NOMO-1 treated with DMSO at 0.1 percent for 48 hours (cell line): ENCODE measurements at regions not wholly inside any gene's neighbourhood (a gene's known extent, or its start where the extent isn't known, plus 50 kb on each side); places are given as distances from the start of the nearest gene placed in this dataset.
A peak's percentile ranks its signal among the peaks of the same experiment; 100 is the strongest.
"Not testable (repeated sequence)": the region's sequence is repeated elsewhere in the genome, so short reads cannot be mapped to it uniquely, and the experiment has no call there.

Experiments
- DNase-seq: peaks from one replicate; lab custom pipeline; 2025; ENCODE audit not compliant: unreplicated experiment; lab: John Stamatoyannopoulos, UW

GRCh38 chr1:239963856-239964255 lies 127.8 kb upstream of the FMN2 start:
- DNase-seq: no peak

DNA sequence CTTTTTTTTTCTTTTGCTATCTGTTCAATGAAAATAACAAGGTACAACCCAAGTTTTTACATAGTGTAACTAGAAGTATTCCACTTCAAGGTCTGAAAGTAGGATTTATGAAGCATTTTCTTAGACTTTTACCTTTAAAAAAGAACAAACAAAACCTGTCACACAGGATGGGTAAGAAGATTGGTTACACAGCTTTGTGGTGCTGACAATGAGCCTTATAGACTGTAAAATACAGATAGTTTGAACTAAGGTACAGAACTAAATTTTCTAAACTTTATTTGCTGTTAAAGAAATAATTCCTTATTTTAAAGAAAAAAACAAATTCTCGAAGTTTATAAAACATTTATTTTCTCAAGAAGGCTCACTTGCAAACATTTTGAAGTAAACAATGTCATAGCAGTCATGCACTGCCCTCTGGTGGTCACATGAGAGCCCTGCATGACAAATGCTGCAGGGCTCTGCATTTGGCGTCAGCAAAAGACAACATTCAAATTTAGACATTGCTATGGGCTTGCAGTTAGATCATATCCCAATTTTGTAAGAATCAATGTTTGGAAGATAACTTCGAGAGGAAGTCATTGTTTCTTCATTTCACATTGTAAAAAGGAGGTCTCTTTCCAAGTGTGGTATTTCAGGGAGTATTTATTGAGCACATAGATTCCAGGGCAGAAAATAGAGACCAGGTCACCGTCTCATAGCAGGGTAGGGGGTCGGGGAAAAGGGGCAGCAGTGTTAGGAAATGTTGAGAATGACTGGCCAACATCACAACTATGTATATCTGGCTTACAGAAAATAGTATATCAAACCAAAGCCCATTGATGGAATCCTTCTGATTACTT lies 115.3 kb upstream of the FMN2 start:
- peak; percentile 34 for DNase-seq

GRCh38 chr1:239977416-239977815 lies 114.3 kb upstream of the FMN2 start:
- DNase-seq: no peak

GRCh38 chr1:239979456-239979855 lies 112.2 kb upstream of the FMN2 start:
- no peak for DNase-seq

GRCh38 chr1:239982762-239983161 lies 108.9 kb upstream of the FMN2 start:
- no peak for DNase-seq

- no peak for DNase-seq
These were observed 106.6 kb upstream of the FMN2 start for GRCh38 chr1:239985044-239985443.

DNA sequence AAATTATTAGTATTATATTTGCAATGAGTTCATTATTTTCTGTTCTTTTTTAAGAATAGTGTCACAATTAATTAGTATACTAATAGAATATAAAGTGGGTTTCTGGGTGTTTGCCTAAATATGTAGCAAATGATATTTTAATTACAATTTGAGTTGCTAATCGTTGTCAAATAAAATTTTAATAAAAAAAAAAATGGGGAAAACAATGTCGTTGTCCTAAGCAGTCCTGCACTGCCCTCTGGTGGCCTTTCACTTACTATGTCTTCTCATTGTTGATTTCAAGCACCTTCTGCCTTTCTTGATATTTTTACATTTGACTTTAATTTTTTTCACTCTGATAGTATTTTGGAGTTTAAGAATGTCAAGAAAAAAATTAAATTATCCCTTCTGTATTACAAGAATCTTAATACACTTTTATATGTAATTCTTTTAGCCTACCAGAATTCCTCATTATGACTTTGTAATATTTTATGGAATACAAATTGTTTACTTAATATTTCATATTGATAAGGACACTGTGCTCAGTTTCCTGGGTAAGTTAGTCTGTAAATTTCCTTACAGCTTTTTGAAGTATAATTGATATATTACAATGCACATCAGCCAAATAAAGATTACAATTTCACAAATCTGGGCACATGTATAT lies 104.5 kb upstream of the FMN2 start:
- peak; percentile 34 for DNase-seq

DNA sequence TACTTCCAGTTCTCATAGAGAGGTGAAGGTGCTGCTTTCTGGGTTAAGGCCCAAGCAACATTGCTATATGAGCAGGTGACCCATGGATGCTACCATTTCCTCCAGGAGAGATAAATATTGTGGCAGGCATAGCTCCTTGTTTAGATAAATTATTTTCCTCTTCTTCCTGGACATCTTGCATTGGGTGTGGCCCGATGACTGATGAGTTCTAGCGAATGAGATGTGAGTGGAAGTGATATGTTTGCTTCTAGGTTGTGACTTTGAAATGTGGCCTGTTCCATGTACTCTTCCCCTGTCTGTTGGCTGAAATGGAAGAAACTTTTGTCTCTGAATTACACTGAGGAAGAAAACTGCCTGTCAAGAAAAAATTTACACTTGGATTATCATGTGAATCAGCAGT lies 101.7 kb upstream of the FMN2 start:
- no peak for DNase-seq

GRCh38 chr1:239992566-239992965 lies 99.1 kb upstream of the FMN2 start:
- DNase-seq: not testable (repeated sequence)

DNA sequence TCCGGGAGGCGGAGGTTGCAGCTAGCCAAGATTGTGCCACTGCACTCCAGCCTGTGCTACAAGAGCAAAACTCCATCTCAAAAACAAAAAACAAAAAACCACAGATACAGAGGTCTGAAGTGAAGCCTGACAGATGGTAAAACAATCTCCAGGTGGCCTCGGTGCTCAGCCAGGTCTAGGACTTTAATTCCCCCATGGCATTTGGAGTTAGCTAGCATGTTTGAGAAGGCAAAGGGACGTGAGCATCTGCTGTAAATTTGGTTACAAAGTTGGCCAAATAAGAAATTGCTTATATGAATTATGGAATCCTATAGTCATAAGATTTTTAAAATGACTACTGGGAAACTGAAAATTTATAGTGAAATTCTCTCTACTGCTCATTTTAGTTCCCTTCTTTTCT lies 98.3 kb upstream of the FMN2 start:
- DNase-seq: no peak

DNA sequence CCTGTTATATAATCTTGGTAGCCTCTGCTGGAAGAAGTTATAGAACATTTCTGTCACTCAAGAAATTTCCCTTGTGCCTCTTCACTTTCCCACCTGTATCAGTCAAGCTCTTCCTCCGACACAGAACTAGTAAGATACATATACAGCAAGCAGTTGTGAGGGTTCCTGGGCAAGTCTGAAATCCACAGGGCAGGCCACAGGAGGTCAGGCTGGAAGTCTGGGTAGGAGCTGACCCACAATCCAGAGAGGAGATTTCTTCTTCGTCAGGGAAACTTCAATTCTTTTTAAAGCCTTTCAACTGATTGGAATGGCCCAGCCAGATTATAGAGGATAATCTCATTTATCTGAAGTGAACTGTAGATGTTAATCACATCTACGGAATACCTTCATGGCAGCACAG lies 96.4 kb upstream of the FMN2 start:
- DNase-seq: no peak

DNA sequence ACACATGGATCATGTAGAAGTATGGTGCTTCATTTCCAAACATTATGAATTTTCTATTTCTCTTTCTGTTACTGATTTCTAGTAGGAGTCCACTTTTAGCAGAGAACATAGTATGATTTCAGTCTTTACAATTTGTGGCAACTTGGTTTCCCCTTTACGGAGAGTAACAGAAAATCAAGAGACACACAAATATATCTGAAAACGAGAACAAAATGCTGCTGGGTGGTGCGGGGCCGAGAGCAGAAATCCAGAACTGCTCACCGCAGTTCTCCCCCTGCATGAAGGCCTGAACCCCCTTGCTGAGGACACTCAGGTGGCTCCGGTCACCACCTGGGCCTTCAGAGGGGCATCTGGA lies 94.5 kb upstream of the FMN2 start:
- DNase-seq: no peak

DNA sequence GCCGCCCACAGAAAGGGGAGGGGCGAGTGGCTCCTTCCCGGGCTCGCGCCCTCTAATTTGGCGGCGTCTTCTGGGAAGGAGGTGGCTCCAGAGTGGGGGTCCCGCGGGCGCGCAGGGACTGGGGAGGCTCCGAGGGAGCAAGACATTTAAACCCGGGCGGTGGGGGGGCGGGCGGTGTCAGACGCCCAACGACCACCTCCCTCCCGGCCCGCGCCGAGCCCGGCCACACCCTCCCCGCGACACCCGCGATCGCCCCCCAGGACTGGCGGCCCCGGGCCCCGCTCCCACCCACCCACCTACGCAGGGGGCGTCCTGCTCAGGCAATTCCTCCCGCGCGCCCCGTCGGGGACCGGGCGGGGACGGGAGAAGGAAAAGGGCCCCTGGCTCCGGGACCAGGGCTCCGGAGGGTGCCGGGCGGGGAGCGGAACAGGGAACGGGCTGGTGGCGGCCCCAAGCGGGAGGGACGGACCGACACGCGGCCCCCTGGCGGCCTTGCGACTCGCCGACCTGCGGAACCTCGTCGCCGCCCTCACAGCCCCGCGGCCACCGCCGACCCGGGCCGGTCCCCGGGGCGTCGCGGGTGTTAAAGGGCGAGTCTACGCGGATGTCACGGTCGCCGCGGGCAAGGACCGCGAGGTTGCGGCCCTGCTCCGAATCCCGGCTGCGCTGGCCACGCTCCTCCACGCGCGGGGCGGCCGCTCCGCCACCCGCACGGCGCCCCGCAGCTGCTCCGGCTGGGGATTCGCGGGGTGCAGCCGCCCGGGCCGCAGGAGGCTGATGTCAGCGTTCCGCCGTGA lies 94.0 kb upstream of the FMN2 start:
- DNase-seq: no peak

GRCh38 chr1:239998312-239998649 lies 93.4 kb upstream of the FMN2 start:
- no peak for DNase-seq

- no peak for DNase-seq
These were observed 92.5 kb upstream of the FMN2 start for GRCh38 chr1:239999170-239999569.

- DNase-seq: peak; percentile 24
These were observed 91.0 kb upstream of the FMN2 start for GRCh38 chr1:240000634-240001033.

DNA sequence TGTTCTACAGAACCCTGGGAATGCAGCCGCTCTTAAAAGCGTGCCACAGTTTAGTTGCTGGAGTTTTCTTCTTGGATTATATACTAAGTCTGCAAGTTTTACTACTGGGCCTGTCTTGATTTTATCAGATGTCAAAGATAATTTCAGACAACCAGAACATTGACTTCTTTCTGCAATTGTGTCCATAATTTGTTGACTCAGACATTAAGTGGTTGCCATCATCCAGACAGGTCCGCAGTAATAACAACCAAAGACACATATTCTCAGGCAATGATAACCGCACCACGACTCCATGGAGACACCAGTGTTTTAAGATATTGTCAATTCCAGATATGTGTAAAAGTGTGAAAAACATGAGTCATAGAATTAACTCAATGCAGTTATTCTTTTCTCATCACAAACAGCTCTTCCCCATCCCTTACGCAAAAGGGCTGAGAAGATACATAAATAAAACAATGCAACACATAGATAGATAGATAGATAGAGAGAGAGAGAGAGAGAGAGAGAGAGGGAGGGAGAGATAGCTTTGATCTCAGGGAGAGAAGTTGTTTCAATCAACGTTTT lies 90.4 kb upstream of the FMN2 start:
- DNase-seq: no peak

DNA sequence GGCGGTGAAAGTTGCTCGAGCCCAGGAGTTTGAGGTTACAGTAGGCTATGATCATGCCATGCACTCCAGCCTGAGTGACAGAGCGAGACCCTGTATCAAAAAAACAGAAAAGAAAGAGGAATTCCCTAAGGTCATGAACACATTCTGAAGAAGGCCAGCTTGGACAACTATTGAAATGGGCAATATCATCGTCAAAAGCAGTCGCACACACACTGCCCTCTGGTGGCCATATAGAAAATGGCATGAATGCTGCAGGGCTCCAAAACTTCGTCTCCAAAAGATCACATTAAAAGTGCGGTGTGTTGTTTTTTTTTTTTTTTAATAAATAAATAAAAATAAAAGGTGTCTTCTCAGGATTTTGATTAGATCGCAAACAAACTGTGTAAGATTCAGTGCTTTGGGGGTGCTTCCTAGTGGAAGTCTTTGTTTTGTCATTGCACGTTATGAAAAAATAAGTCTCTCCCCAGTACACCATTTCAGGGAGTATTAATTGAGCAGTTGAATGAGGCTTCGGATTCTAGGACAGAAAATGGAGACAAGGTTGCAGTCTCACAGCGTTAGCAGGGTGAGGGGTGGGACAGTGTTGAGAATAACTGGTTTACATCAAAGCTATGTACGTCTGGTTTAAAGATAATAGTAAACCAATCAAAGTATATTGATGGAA lies 87.5 kb upstream of the FMN2 start:
- DNase-seq: no peak

DNA sequence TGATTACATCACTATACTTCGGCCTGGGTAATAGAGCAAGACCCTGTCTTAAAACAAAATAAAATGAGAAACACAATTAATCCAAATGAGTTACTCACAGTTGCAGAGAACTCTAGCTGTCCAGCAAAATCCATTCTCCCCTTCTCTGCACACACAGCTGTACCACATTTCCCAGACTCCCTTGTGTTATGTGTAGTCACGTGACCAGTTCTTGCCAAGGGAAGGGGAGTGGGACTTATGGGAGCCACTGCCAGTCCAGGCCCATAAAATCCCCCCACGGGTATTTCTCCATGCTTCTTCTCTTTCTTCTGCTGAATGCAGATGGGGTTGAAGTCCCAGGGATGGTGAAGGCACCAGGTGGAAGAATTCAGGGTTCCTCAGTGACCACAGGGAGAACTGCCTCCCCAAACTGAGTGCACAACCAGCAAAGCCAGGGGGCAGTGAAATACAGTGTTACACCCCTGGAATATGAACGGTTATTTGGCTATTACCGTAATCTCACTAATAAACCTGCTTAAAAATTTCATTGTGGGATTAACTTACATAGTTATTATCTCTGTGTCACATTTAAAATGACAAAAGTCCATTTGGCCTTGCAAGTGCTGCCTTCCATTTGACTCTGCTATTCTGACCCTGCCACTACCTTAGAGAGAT lies 85.6 kb upstream of the FMN2 start:
- no peak for DNase-seq

DNA sequence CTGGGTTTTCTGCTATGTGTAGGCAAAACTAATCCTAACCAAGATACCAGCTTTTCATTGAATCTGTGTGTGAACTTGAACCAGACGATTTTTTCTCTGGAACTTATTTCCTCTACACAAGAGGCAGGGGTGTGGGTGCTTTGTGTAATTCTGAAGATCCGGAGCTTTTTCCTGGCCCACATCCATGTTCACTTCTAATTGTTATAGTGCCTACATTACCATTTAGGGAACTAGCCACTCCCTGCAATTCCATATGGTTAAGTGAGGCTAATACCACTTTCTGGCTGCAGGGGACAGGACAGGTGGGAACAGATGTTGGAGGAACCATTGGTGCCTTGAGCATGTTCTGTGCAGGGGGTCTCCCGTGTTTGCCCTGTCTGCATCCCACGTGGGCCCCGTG lies 83.4 kb upstream of the FMN2 start:
- no peak for DNase-seq

DNA sequence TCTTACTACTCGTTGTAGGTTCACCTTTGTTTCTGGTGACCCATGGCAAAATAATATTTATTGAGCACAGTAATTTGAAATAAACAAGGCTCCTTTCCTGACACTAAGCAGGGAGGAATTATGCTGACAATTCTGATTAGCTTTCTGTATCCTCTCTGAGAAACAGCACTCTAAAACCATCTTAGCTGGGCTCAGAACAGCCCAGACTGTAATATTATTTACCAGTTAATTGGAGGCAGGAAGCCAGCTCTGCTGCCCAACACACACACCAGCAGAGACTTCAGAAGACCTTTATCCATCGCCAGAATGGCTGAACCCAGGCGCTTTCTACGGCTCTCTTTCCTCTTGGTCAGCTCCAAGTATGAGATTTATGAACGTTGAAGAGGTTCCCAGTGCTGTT lies 77.6 kb upstream of the FMN2 start:
- DNase-seq: no peak
